ENCODE measurements at regions not wholly inside any gene's neighbourhood (a gene's known extent, or its start where the extent isn't known, plus 50 kb on each side); places are given as distances from the start of the nearest gene placed in this dataset.

DNA sequence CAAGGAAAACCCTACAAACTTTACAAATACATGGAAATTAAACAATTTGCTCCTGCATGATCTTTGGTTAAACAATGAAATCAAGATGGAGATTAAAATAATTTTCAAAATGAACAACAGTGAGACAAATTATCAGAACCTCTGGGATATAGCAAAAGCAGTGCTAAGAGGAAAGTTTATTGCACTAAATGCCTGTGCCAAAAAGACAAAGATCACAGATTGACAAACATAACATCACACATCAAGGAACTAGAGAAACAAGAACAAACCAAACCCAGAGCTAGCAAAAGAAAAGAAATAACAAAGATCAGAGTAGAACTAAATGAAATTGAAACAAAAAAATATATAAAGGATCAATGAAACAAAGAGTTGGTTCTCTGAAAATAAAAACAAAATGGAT lies 95.2 kb upstream of the FBXO11 start:
- TF ChIP-seq CTCF (IDR thresholded peaks at IDR 0.05), result no peak
- TF ChIP-seq POLR2A (IDR thresholded peaks at IDR 0.05), result no peak

All from right lobe of liver (tissue), 4 donors.